Activated CD4-positive, alpha-beta T cell treated with anti-CD3 and anti-CD28 coated beads, Interleukin-2, amount 10 ng/mL, durations not matched to agents 7 days and 5 days (primary cell): ENCODE measurements at regions not wholly inside any gene's neighbourhood (a gene's known extent, or its start where the extent isn't known, plus 50 kb on each side); places are given as distances from the start of the nearest gene placed in this dataset.

ENCODE experiments used
- CTCF ChIA-PET: fragments of 350-600 bp; sonication (Branson Sonifier 250); formaldehyde crosslinking; loops from one replicate; lab custom pipeline; 2021; ENCODE audit warnings: antibody characterized with exemption; lab: Charles Lee
- POLR2A ChIA-PET: fragments of 350-600 bp; sonication (Branson Sonifier 250); formaldehyde crosslinking; loops from one replicate; lab custom pipeline; 2021; ENCODE audit warnings: antibody characterized with exemption; lab: Charles Lee
- DNase-seq: peaks from one replicate; pipeline ENCODE4 v3.0.0-alpha.2; 2020
- H3K27ac Mint-ChIP-seq: one replicate; pipeline ENCODE4 v1.8.0; 2021; ENCODE audit warnings: mild to moderate bottlenecking, moderate library complexity, mixed read lengths
- H3K27me3 Mint-ChIP-seq: one replicate; pipeline ENCODE4 v1.8.0; 2021; ENCODE audit warnings: mixed read lengths
- H3K36me3 Mint-ChIP-seq: one replicate; pipeline ENCODE4 v1.8.0; 2021; ENCODE audit warnings: low read depth, mixed read lengths
- H3K4me1 Mint-ChIP-seq: one replicate; pipeline ENCODE4 v1.8.0; 2021; ENCODE audit warnings: mixed read lengths
- H3K4me3 Mint-ChIP-seq: one replicate; pipeline ENCODE4 v1.8.0; 2021; ENCODE audit warnings: mild to moderate bottlenecking, moderate library complexity, mixed read lengths
- H3K9me3 Mint-ChIP-seq: one replicate; pipeline ENCODE4 v1.8.0; 2021; ENCODE audit warnings: mixed read lengths

DNA sequence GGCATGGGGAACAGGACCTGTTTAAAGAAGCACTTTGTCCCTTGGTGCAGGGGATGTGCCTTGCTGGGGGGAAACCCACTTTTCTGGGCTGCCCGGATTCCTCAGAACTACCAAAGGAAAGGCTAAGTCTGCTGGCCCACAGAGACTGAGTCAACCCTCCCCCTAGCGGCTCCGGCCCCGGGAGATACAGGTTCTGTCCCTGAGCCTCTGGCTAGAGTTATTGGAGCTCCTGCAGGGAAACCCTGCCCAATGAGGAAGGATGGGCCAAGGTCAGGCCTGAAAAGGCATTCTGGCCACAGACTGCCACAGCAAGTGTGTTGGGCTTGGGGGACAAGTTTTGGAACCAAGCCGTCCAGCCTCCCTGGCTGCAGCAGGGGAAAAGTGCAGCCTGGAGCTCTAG is 490.9 kb upstream of the ACTRT1 start:
- ChIA-PET CTCF (no interaction called here), POLR2A (no interaction called here)
- Mint-ChIP-seq H3K9me3 (no peaks in the 10 kb centered on the region), H3K4me1 (no peaks in the 10 kb centered on the region), H3K36me3 (no peaks in the 10 kb centered on the region), H3K4me3 (no peak overlapping the region), H3K27me3 (no peaks in the 10 kb centered on the region), H3K27ac (no peak overlapping the region)
- no peak for DNase-seq

DNA sequence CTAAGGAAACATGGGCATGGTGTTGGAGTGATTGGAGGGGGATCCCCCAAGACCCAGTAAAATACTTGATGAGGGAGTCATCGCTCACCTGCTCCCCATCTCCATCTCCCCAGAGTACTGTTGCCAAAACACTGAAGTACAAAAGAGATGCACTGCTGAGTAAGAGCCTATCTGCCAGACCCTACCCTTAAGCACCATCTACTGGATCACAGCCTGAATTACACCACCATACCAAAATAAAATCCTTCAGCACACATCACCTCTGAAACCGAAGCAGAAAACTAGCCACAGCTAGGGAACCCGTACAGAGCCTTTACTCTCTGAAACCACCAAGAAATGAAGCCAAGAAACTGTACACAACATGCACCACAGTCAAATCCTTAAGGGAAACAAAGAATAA is 466.3 kb upstream of the ACTRT1 start:
- H3K4me1 Mint-ChIP-seq, result no peaks in the 10 kb centered on the region
- no peak overlapping the region for H3K4me3 Mint-ChIP-seq
- CTCF ChIA-PET, result no interaction called here
- DNase-seq, result no peak
- POLR2A ChIA-PET, result no interaction called here
- no peaks in the 10 kb centered on the region for H3K9me3 Mint-ChIP-seq
- H3K36me3 Mint-ChIP-seq, result no peaks in the 10 kb centered on the region
- no peak overlapping the region for H3K27ac Mint-ChIP-seq
- no peaks in the 10 kb centered on the region for H3K27me3 Mint-ChIP-seq

DNA sequence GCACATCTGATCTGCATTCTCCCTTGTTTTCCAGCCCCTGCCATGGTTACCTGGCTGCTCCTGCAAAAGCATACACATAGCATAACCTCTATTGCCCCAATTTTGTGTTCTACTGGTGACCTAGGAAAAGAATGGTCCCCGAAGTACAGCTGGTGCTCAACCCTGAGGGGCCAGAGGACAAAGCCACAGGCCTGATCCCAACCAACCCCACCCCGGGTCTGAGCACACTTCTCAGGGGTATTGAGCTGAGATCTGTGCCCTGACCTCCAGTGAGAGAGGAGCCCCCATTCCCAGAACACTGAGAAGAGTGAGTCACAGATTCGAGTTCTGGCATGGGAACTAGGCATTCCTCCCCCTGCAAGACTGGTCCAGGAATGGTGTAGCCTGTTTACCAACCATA is 465.5 kb upstream of the ACTRT1 start:
- no peaks in the 10 kb centered on the region for H3K27me3 Mint-ChIP-seq
- H3K4me3 Mint-ChIP-seq, result no peak overlapping the region
- no peaks in the 10 kb centered on the region for H3K9me3 Mint-ChIP-seq
- CTCF ChIA-PET, result no interaction called here
- DNase-seq, result no peak
- H3K4me1 Mint-ChIP-seq, result no peaks in the 10 kb centered on the region
- POLR2A ChIA-PET, result no interaction called here
- no peak overlapping the region for H3K27ac Mint-ChIP-seq
- H3K36me3 Mint-ChIP-seq, result no peaks in the 10 kb centered on the region

GRCh38 chrX:128504496-128504895 is 452.3 kb upstream of the ACTRT1 start:
- Mint-ChIP-seq H3K27me3 (no peaks in the 10 kb centered on the region), H3K27ac (no peak overlapping the region), H3K4me1 (no peaks in the 10 kb centered on the region), H3K4me3 (no peak overlapping the region), H3K9me3 (no peaks in the 10 kb centered on the region), H3K36me3 (no peaks in the 10 kb centered on the region)
- DNase-seq, result no peak
- ChIA-PET POLR2A (no interaction called here), CTCF (no interaction called here)

GRCh38 chrX:128464116-128464515 is 411.9 kb upstream of the ACTRT1 start:
- no peaks in the 10 kb centered on the region for H3K4me1 Mint-ChIP-seq
- ChIA-PET POLR2A (no interaction called here), CTCF (no interaction called here)
- no peaks in the 10 kb centered on the region for H3K36me3 Mint-ChIP-seq
- no peaks in the 10 kb centered on the region for H3K9me3 Mint-ChIP-seq
- H3K4me3 Mint-ChIP-seq, result no peak overlapping the region
- H3K27ac Mint-ChIP-seq, result no peak overlapping the region
- no peak for DNase-seq
- H3K27me3 Mint-ChIP-seq, result no peaks in the 10 kb centered on the region

GRCh38 chrX:128460835-128461234 is 408.6 kb upstream of the ACTRT1 start:
- Mint-ChIP-seq H3K4me1 (no peaks in the 10 kb centered on the region), H3K27me3 (no peaks in the 10 kb centered on the region), H3K36me3 (no peaks in the 10 kb centered on the region), H3K4me3 (no peak overlapping the region), H3K27ac (no peak overlapping the region), H3K9me3 (no peaks in the 10 kb centered on the region)
- POLR2A ChIA-PET, result no interaction called here
- CTCF ChIA-PET, result no interaction called here
- DNase-seq, result no peak

DNA sequence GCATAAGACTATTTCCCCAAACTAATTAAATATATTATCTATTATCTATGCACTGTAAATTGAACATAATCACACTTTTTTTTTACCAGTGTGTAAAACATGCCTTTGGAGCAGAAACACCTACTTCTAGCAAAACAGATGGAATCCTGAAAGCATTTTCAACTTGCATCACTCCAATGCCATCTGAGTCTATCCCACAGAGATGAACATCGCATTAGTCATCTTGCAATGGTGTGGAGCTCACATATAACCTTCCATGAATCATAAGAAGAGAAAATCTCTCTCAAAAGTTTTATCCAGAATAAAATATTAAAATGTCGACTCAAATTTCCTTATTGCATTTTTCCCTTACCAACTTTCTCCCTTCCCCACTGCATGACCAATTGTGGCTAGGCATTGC is 406.7 kb upstream of the ACTRT1 start:
- H3K27me3 Mint-ChIP-seq, result no peaks in the 10 kb centered on the region
- H3K4me1 Mint-ChIP-seq, result no peaks in the 10 kb centered on the region
- DNase-seq, result no peak
- no peak overlapping the region for H3K4me3 Mint-ChIP-seq
- POLR2A ChIA-PET, result no interaction called here
- CTCF ChIA-PET, result no interaction called here
- H3K36me3 Mint-ChIP-seq, result no peaks in the 10 kb centered on the region
- no peak overlapping the region for H3K27ac Mint-ChIP-seq
- H3K9me3 Mint-ChIP-seq, result peaks cover 7% of the 10 kb centered on the region

DNA sequence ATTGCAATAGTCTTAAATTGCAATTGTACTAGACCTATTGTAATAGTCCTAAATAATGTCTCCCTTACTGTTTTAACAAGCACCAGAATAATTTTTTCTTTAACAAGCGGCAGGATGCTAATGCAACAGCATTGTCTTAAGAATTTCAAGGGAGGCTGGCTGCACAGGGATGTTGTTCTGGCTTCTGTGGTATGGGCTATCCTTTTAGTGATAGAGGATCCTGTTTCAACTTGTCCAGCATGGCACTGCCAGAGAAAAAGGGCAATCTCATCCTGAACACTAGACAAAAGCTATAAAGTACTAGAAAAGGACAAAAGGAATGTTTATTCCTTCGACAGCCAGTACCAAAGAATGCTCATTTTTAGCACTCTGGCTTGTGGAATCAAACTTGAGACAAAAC is 405.5 kb upstream of the ACTRT1 start:
- DNase-seq, result no peak
- no peaks in the 10 kb centered on the region for H3K36me3 Mint-ChIP-seq
- no peak overlapping the region for H3K27ac Mint-ChIP-seq
- no peak overlapping the region for H3K4me3 Mint-ChIP-seq
- peaks cover 8% of the 10 kb centered on the region for H3K9me3 Mint-ChIP-seq
- ChIA-PET CTCF (no interaction called here), POLR2A (no interaction called here)
- H3K4me1 Mint-ChIP-seq, result no peaks in the 10 kb centered on the region
- H3K27me3 Mint-ChIP-seq, result no peaks in the 10 kb centered on the region

GRCh38 chrX:128439159-128439558 is 387.0 kb upstream of the ACTRT1 start:
- no peaks in the 10 kb centered on the region for H3K27me3 Mint-ChIP-seq
- H3K27ac Mint-ChIP-seq, result no peak overlapping the region
- ChIA-PET CTCF (no interaction called here), POLR2A (no interaction called here)
- H3K36me3 Mint-ChIP-seq, result no peaks in the 10 kb centered on the region
- H3K9me3 Mint-ChIP-seq, result no peaks in the 10 kb centered on the region
- no peak for DNase-seq
- H3K4me3 Mint-ChIP-seq, result no peak overlapping the region
- no peaks in the 10 kb centered on the region for H3K4me1 Mint-ChIP-seq

GRCh38 chrX:128438082-128438481 is 385.9 kb upstream of the ACTRT1 start:
- Mint-ChIP-seq H3K4me3 (no peak overlapping the region), H3K4me1 (no peaks in the 10 kb centered on the region), H3K36me3 (no peaks in the 10 kb centered on the region), H3K27ac (no peak overlapping the region), H3K9me3 (no peaks in the 10 kb centered on the region), H3K27me3 (no peaks in the 10 kb centered on the region)
- no peak for DNase-seq
- ChIA-PET CTCF (no interaction called here), POLR2A (no interaction called here)

GRCh38 chrX:128436397-128437103 is 384.3 kb upstream of the ACTRT1 start:
- POLR2A ChIA-PET, result no interaction called here
- H3K36me3 Mint-ChIP-seq, result no peaks in the 10 kb centered on the region
- H3K9me3 Mint-ChIP-seq, result no peaks in the 10 kb centered on the region
- no peaks in the 10 kb centered on the region for H3K4me1 Mint-ChIP-seq
- H3K27me3 Mint-ChIP-seq, result no peaks in the 10 kb centered on the region
- DNase-seq, result no peak
- H3K27ac Mint-ChIP-seq, result no peak overlapping the region
- no peak overlapping the region for H3K4me3 Mint-ChIP-seq
- CTCF ChIA-PET, result no interaction called here

DNA sequence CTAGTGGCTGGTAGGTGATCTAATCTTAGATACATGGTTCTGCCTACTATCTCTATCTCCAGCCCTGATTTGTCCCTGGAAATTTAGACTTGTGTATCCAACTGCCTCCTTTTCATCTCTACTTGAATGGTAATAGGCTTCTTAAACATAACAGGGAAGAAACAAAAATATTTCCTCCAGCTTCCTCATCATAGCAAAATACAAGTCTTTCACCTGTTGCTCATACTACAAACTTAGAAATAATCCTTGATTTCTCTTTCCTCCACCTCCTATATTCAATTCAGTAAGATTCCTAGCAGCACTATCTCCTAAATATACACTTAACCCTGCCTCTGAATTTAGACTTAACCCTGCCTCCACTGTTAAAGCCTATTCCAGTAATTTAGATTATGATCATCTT is 373.3 kb upstream of the ACTRT1 start:
- Mint-ChIP-seq H3K27me3 (no peaks in the 10 kb centered on the region), H3K36me3 (no peaks in the 10 kb centered on the region), H3K4me1 (no peaks in the 10 kb centered on the region), H3K4me3 (no peak overlapping the region), H3K27ac (no peak overlapping the region), H3K9me3 (no peaks in the 10 kb centered on the region)
- no peak for DNase-seq
- CTCF ChIA-PET, result no interaction called here
- POLR2A ChIA-PET, result no interaction called here

- ChIA-PET CTCF (no interaction called here), POLR2A (no interaction called here)
- H3K9me3 Mint-ChIP-seq, result no peaks in the 10 kb centered on the region
- no peak overlapping the region for H3K4me3 Mint-ChIP-seq
- no peaks in the 10 kb centered on the region for H3K36me3 Mint-ChIP-seq
- no peaks in the 10 kb centered on the region for H3K27me3 Mint-ChIP-seq
- H3K27ac Mint-ChIP-seq, result no peak overlapping the region
- no peaks in the 10 kb centered on the region for H3K4me1 Mint-ChIP-seq
- DNase-seq, result no peak
Observed at GRCh38 chrX:128408842-128409241, 356.6 kb upstream of the ACTRT1 start.

DNA sequence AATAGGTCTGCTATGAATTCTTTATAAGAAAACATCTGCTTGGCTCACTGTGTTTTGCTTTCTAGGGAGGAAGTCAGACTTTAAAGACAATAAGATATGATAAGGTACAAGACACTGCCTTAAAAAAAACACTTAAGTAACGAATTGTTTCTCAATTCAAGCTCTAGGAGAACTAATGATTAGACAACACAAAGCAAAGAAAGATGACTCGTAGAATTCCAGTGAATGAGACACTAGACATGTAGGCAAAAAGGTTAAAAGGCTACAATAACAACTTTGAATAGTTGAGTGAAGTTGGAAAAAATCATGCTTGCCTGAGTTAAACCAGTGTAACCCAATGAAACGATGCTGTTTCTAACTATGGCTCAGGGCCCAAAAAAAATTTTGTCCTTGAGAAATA is 344.4 kb upstream of the ACTRT1 start:
- DNase-seq, result no peak
- no peak overlapping the region for H3K4me3 Mint-ChIP-seq
- no peaks in the 10 kb centered on the region for H3K4me1 Mint-ChIP-seq
- H3K36me3 Mint-ChIP-seq, result no peaks in the 10 kb centered on the region
- no peaks in the 10 kb centered on the region for H3K9me3 Mint-ChIP-seq
- no peak overlapping the region for H3K27ac Mint-ChIP-seq
- no peaks in the 10 kb centered on the region for H3K27me3 Mint-ChIP-seq
- ChIA-PET CTCF (no interaction called here), POLR2A (no interaction called here)
